ENCODE measurements at regions not wholly inside any gene's neighbourhood (a gene's known extent, or its start where the extent isn't known, plus 50 kb on each side); places are given as distances from the start of the nearest gene placed in this dataset.

- DNase-seq (ENCODE audit: low read depth), result no peak
Measured at GRCh38 chr11:80365076-80365725, 924.4 kb upstream of the TENM4 start.

GRCh38 chr11:80362563-80363340 is 921.9 kb upstream of the TENM4 start:
- DNase-seq (ENCODE audit: low read depth), result no peak

DNA sequence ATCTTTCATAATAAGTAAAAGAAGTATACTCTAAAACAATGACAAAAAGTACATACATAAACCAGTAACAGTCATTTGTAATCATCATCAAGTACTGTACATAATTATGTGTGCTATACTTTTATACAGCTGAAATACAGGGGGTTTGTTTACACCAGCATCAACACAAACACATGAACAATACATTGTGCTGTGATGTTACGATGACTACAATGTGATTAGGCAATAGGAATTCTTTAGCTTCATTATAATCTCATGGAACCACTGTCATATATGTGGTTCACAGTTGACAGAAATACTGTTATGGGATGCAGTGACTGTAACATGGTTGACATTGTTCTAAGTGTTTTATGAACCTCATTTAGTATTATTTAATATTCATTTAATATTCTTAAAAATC is 914.4 kb upstream of the TENM4 start:
- DNase-seq (ENCODE audit: low read depth), result no peak

- no peak for DNase-seq (ENCODE audit: low read depth)
Measured at GRCh38 chr11:80350541-80350940, 909.7 kb upstream of the TENM4 start.

DNA sequence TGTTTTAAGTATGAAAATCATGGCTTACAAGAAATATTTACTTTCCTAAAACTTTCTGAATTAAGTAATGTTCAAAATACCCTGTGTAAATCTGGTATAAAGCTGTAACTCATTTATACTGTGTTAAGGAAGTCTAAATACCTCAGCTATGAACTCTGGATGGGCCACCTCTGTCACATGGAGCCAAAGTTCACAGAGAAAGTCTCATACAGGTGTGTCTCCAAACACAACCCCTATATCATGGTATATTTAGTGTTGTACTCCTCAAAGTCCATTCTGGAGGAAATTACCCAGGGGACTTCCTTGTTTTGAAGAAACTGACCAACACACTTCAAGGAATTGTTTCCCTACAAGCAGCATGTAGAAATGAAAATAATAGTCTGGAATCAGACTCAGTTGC is 909.2 kb upstream of the TENM4 start:
- no peak for DNase-seq (ENCODE audit: low read depth)

- no peak for DNase-seq (ENCODE audit: low read depth)
Measured at GRCh38 chr11:80346353-80347059, 905.7 kb upstream of the TENM4 start.

DNA sequence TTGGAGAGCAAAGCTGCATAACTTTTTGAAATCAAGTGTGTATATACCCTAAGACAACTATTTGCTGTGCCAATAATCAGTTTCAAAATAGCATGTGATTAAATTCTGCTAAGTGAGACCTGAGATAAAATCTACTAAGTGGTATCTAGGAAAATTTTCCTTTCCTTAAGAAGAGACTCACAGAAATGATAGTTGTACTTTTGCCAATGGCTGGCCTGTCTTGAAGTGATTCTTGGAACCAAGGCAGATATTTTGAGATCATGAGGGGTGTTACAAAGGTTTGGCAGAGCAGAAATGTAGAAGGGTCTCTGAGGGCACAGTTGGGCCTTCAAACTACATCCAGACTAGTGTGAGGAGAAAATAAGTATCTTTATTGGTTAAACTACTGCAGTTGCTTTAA is 902.6 kb upstream of the TENM4 start:
- no peak for DNase-seq (ENCODE audit: low read depth)

DNA sequence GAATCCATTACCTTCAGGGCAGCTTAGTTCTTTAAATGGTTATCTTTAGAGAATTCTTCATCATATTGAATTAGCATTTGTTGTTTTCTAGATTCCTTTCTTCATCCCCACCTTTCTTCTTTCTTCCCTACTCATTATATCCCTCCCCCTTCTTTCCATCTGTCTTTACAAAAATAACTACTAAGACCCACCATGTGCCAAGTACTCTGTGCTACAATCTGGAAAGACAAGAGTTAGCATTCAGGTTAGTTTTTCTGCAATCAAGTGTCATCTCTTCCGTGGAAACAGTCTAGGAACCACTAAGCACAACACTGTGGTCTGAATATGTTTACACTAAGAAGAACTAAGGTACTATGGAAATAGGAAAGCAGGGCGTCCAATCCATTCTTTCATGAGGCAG is 897.4 kb upstream of the TENM4 start:
- DNase-seq (ENCODE audit: low read depth), result no peak

DNA sequence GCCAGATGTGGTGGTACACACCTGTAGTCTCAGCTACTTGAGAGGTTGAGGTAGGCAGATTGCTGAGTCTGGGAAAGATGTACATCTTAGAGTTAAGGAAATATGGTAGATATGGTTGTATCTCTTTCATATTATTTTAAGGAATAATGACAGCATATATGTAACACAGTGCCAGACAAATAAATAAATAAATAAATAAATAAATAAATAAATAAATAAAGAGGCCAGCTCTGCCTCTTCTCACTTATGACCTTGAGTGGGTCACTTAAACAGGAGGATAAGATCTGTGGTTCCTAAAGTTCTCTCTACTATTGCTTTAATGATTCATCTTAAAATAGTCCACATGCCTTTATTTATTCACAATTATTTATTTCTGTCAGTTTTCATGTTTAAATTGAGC is 890.9 kb upstream of the TENM4 start:
- DNase-seq (ENCODE audit: low read depth), result no peak

GRCh38 chr11:80330264-80330663 is 889.4 kb upstream of the TENM4 start:
- no peak for DNase-seq (ENCODE audit: low read depth)

DNA sequence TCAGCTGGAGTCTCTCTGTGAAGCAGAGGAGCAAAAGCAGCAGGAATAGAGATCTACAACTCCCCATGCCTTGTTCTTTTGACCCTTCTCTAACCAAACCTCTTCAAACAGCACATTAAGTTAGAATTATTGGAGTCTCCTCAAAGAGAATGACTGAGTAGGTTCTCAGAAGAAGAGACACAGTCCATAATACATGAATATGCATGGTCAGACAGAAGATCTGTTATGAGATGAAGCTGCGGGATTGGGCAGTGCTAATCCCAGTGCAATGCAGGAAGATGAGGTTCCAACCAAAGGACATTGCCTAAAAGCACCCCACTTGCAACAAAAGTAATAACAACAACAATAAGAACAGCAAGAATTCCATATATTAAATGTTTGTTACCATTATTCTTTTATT is 887.9 kb upstream of the TENM4 start:
- no peak for DNase-seq (ENCODE audit: low read depth)

DNA sequence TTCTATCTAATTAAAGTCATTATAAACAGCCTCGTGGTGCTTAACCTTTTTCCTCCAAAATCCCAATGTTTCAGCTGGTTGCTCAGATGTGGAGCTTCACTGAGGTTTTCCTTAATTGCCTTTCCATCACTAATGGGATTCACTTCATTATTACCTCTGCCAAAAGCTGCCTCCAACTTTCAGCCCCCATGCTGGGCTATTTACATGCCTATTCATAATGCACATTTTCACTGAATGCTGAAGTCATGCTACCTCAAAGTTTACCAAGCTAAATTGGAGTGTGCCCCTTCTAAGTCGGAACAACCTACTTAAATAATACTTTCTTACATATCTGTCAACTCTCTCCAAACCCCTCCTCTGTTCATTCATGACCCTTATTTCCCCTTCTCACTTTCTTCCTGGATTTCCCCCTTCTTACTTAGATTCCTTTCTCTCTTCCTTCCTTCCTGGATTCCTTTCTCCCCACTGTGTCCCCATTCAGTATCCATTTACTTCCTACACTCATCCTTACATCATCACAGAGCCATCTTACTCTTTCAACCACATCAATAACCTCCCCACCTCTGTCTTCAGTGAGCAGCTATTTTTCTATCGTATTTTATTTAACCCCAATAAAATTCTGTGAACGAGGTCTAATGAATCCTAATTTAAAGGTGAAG is 887.3 kb upstream of the TENM4 start:
- no peak for DNase-seq (ENCODE audit: low read depth)

GRCh38 chr11:80321786-80322185 is 881.0 kb upstream of the TENM4 start:
- peak; percentile 8 for DNase-seq (ENCODE audit: low read depth)

- no peak for DNase-seq (ENCODE audit: low read depth)
Measured at GRCh38 chr11:80320765-80321164, 879.9 kb upstream of the TENM4 start.

GRCh38 chr11:80320226-80320625 is 879.4 kb upstream of the TENM4 start:
- DNase-seq (ENCODE audit: low read depth), result no peak

DNA sequence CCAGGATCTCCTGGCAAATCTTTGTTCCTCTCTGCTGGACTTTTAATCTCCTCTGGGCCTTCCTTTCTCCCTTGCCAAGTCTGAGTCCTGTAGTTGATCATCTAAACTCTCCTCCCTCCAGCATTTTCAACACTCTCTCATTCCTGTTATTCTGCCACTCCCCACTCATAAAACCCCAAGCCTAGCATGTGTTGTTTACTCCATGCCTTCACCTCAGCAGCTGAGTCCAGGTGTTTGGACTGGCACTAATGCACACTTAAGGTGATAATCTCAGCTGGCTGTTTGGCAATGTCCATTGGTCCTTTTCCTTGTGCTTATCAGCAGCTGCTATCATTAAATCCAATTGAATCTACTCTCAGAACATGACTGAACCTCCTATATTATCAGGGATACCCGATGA is 876.8 kb upstream of the TENM4 start:
- DNase-seq (ENCODE audit: low read depth), result no peak

DNA sequence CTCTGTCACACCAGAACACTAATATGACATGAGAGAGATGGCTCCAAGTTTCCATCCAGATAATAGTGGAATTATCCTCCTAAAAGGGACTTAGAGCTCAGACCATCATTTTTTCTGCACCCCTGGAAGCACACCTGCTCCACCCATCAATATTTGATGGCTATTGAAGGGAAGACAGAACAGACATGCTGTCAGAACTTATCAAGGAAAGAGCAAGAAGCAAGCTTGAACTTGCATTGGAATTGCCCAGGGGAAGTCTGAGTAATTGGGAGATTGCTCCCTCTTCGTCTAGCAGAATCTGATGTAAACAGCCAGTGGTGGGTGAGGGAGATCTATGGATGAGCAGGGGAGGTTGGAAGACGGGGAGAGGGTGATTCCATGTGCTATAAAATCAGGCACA is 874.4 kb upstream of the TENM4 start:
- no peak for DNase-seq (ENCODE audit: low read depth)

DNA sequence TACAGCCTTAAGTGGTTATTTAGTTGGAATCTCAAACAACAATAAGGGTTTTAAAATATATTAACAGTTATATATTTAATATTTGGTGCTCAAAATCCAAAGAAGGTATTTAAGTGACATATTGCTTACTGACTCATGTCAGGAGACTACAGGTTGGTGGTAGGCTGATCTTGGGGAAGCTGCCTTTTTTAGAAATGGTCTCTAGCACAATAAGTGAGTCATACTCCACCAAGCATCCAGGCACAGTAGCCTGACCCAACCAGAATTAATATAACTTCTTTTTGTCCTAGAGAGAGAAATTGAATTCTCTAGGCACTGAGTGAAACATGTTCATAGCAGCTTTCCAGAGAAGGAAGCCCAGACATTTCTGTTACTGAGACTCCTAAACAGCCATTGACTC is 868.5 kb upstream of the TENM4 start:
- no peak for DNase-seq (ENCODE audit: low read depth)

DNA sequence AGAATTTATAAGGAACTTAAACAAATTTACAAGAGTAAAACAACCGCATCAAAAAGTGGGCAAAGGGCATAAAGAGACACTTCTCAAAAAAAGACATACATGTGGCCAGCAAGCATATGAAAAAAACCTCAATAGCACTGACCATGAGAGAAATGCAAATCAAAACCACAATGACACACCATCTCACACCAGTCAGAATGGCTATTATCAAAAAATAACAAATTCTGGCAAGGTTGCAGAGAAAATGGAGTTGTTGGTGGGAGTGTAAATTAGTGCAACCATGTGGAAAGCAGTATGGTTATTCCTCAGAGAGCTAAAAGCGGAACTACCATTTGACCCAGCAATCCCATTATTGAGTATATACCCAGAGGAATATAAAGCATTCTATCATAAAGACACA is 866.8 kb upstream of the TENM4 start:
- no peak for DNase-seq (ENCODE audit: low read depth)

GRCh38 chr11:80297858-80298632 is 857.2 kb upstream of the TENM4 start:
- no peak for DNase-seq (ENCODE audit: low read depth)

DNA sequence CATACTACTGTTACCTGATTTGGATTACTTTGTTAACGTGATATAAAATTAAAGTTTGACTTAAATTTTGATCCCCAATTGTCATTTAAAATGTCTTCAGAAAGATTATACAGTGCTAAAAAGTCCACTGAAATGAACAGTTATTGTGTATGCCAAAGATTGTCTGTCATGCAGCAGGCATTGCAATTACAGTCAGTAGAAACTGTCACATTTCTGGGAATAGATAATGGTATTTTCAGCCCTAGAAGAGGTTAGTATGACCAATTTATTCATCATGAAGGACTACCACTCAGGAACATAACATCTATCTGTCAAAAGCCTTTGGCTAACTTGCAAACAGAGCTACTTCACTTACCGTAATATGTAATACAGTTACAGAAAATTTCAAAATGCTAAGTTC is 852.5 kb upstream of the TENM4 start:
- DNase-seq (ENCODE audit: low read depth), result no peak
